Epidermal melanocyte (primary cell): ENCODE measurements at regions not wholly inside any gene's neighbourhood (a gene's known extent, or its start where the extent isn't known, plus 50 kb on each side); places are given as distances from the start of the nearest gene placed in this dataset.
"Not testable (repeated sequence)": the region's sequence is repeated elsewhere in the genome, so short reads cannot be mapped to it uniquely, and the experiment has no call there.

Source experiments
- DNase-seq: peaks from one replicate; pipeline ENCODE4 v3.0.0; 2011; ENCODE audit warnings: low spot score; ENCODE audit not compliant: insufficient read length

- DNase-seq, result no peak
These were observed 1064.0 kb upstream of the PCDH10 start for GRCh38 chr4:132085105-132085504.

DNA sequence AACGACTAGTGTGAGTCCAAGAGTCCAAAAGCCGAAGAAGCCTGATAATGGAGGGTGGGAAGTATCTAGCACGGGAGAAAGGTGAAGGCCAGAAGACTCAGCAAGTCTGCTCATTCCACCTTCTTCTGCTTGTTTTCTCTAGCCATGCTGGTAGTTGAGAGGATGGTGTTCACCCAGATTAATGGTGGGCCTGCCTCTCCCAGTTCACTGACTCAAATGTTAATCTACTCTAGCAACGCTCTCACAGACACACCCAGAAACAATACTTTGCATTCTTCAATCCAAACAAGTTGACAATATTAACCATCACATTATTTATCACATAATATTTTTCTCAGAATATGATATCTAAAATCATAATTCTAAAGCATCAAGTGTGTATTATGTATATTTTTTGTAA, 1055.1 kb upstream of the PCDH10 start:
- no peak for DNase-seq

- DNase-seq, result no peak
These were observed 1052.1 kb upstream of the PCDH10 start for GRCh38 chr4:132097041-132097440.

DNA sequence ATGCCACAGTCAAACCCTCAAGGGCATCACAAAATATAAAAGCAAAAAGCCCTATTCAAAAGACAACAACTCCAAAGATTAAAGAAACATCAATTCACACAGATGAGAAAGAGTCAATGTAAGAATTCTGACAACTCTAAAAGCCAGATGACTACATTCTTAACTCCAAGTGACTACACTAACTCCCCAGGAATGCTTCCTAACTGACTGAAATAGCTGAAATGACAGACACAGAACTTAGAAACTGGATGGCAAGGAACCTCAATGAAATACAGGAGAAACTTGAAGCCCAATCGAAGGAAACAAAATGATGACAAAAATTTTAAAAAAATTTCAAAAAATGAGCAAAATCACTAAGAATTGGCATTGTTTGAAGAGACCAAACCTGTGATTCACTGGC, 1047.6 kb upstream of the PCDH10 start:
- DNase-seq, result no peak

GRCh38 chr4:132108784-132109183, 1040.3 kb upstream of the PCDH10 start:
- no peak for DNase-seq

- no peak for DNase-seq
These were observed 1034.2 kb upstream of the PCDH10 start for GRCh38 chr4:132114885-132115284.

- not testable (repeated sequence) for DNase-seq
These were observed 1026.4 kb upstream of the PCDH10 start for GRCh38 chr4:132122741-132123140.

DNA sequence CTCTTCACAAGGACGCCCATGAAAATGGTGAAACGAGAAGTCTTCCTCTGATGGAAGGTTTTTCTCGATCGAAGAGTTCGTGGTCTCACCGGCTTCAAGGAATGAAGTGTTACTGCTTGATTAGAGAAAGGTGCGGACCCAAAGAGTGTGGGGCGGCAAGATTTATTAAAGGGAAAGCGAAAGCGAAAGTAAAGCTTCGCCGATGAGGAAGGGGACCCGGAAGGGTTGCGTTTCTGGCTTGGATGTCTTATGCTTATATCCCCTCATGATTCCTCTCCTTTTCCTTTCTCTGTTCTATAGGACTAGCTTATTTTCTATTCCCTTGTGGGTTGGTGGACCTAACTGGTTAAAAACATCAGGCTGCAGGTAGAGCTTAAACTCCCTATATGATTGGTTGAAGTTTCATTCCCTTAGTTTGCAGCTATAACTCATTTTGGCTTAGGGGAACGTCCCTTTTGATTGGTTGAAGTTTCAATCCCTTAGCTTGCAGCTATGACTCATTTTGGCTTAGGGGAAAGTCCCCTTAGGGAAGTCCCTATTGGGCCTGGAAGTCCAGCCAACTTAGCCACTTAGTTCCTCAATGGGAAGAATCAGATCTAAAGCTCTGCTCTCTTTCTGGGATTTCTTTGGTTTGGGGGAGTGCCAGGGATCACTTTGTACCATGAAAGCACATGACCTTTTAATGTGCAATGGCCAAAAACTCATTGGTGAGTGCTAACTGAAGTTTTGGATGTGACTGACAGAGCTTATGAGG, 1025.0 kb upstream of the PCDH10 start:
- DNase-seq, result no peak

- DNase-seq, result no peak
These were observed 1024.5 kb upstream of the PCDH10 start for GRCh38 chr4:132124624-132124974.

DNA sequence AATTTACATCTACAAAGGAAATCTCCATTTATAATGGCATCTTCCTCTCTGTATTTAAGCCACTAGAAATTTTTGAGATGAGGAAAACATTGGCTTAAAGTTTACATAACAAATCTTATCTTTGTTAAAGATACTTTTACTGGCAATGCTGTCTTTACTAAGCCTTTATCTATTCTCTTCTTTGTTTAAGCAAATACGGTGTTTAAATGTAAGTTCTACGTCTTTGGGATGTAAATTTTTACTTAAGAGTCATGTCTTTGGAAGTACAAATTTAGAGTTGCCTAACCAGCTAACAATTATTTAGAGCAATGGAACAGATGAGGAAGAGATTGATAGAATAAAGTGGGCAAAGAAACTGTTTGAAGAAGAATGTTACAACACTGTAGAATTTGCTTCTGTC, 1024.0 kb upstream of the PCDH10 start:
- no peak for DNase-seq

DNA sequence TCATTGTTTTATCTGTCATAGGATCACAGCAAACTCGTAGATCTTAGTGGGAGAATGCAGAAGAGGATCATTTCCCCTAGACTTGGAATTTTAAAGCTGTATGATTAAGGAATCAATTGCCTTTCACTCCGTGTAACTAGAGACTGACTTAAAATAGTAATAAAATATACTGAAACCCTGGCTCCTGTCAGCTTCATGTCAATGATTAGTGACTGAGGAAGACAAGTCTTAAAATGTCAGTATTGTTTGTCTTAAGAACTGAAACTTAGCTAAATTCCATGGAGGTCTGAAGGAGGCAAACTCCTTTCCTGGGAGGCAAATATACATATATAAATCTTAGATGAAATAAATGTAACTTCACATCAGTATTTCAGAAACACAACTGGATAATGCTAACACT, 1016.7 kb upstream of the PCDH10 start:
- no peak for DNase-seq

DNA sequence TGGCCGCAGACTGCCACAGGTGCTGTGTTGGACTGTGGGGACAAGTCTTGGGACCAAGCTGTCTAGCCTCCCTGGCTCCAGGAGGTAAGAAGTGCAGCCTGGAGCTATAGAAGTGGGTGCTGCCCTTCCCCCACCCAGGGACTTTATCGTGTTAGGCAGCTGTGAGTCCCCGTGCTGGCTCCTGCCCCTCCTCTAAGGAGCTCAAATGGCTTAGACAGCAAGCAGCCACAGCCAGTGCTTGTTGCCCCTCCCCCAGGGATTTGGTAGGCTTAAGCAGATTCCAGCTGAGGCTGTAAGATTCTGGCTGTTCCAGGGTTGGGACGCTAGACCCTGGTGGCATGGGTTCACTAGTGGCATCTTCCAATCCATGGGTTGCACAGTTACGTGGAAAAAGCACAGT, 979.4 kb upstream of the PCDH10 start:
- no peak for DNase-seq

- no peak for DNase-seq
These were observed 969.1 kb upstream of the PCDH10 start for GRCh38 chr4:132180020-132180427.

GRCh38 chr4:132195176-132195575, 953.9 kb upstream of the PCDH10 start:
- DNase-seq, result no peak

- no peak for DNase-seq
These were observed 945.5 kb upstream of the PCDH10 start for GRCh38 chr4:132203618-132204017.

DNA sequence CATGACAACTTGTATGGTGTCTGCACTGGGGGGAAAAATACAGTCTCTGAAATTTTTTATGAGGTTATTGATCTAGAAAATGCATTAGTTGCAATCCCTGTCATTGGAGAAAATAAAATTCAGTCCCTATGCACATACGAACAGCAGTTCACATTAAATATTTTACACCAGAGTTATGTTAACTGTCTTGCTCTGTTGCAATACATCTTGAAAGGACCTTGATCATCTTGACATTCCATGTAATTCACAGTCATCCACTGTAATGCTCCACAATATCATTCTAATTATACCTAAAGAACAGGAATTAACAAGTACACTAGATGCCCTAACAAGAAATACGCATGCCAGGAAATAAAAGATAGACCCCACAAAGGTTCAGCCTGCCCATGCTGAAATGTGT, 934.6 kb upstream of the PCDH10 start:
- DNase-seq, result no peak

- DNase-seq, result no peak
These were observed 930.7 kb upstream of the PCDH10 start for GRCh38 chr4:132218406-132218805.

DNA sequence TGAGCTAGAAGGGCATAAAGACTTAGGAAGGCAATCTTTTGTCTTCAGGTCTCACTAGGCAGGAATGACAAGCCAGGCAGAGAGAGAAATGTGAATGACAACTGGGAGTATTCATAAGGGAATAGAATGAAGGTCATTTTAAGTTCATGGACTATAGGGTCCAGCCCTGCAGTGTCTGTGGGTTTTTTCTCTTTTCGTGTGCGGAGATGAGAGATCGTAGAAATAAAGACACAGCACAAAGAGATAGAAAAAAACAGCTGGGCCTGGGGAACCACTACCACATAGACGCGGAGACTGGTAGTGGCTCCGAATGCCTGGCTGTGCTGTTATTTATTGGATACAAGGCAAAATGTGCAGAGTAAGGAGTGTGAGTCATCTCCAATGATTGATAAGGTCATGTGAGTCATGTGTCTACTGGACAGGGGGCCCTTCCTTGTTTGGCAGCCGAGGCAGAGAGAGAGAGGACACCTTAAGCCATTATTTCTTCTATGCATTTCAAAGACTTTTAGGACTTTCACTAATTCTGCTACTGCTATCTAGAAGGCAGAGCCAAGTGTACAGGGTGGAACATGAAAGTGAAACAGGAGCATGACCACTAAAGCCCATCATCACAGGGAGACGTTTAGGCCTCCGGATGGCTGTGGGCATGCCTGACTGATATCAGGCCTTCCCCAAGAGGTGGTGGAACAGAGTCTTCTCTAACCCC, 921.8 kb upstream of the PCDH10 start:
- DNase-seq, result no peak

GRCh38 chr4:132227857-132228165, 921.3 kb upstream of the PCDH10 start:
- DNase-seq, result not testable (repeated sequence)

DNA sequence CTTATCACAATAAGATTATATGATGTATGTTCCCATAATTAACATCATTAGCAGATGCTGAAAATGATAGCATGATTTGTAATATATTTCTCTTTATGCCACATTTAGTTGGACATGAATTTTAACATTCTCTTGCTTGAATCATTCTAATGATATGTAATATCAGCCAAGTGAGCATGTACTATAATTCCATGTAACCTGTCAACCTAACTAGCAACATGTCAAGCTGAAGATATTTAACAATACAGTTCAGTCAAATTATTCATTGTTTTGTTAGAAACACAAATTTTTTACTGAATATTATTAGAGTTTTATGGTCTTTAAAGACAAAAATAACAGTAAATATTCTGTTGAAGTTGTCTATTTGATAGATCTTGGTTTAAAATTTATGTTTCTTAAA, 920.4 kb upstream of the PCDH10 start:
- DNase-seq, result no peak

- DNase-seq, result no peak
These were observed 919.1 kb upstream of the PCDH10 start for GRCh38 chr4:132230025-132230424.

DNA sequence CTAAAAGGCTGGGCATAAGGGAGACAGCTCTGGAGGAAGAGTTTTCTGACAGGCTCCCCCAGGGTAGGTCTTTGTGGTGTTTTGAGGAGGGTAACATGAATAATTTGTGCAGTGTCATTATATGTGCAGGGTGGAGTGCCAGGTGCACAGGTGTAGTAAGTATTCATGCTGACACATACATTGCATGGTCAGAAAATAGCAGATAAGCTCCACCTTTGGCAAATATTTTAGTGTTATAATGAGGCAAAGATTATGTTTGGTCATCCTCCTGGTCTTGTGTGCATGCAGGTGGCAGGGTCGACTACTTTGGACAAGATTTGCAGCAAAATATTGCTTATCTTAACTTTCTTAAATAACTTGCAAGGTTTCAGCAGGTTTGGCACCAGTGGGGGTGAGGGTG, 910.4 kb upstream of the PCDH10 start:
- no peak for DNase-seq

DNA sequence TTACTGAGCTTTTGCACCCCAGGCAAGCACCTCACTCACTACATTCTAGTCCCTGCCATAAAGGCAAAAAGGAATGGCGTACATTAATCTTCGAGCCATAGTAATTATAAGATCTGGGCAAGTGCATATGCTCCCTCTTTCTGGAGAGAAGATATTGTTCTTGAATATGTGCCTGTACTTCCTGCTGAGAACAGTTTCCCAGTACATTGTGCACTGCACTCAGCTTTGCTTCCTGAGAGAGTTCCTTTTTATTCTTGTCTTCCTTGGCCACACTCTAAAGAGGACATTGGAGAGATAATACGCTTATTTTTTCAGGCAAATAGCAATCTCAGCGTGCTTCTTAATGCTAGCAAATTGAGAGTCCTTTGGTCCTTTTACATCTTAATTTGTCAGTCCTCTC, 909.0 kb upstream of the PCDH10 start:
- DNase-seq, result no peak
